Astrocyte (in vitro differentiated cells and primary cell): ENCODE measurements at regions not wholly inside any gene's neighbourhood (a gene's known extent, or its start where the extent isn't known, plus 50 kb on each side); places are given as distances from the start of the nearest gene placed in this dataset.

Experiments
- CTCF ChIP-seq: IDR thresholded peaks from 2 replicates; pipeline ENCODE4 v1.5.1; 2011; ENCODE audit warnings: low read depth, mild to moderate bottlenecking, inconsistent platforms, low read length, moderate library complexity; ENCODE audit not compliant: insufficient read depth
- EZH2 ChIP-seq: IDR thresholded peaks from 2 replicates; pipeline ENCODE4 v1.6.1; 2012; ENCODE audit warnings: mild to moderate bottlenecking, low read length, inconsistent platforms; ENCODE audit not compliant: insufficient read depth

- TF ChIP-seq CTCF = no peak
- no peak for TF ChIP-seq EZH2
Measured at GRCh38 chr9:88033359-88033702, 59.0 kb upstream of the CDK20 start.
